ENCODE measurements at regions not wholly inside any gene's neighbourhood (a gene's known extent, or its start where the extent isn't known, plus 50 kb on each side); places are given as distances from the start of the nearest gene placed in this dataset.
A peak's percentile ranks its signal among the peaks of the same experiment; 100 is the strongest.

DNA sequence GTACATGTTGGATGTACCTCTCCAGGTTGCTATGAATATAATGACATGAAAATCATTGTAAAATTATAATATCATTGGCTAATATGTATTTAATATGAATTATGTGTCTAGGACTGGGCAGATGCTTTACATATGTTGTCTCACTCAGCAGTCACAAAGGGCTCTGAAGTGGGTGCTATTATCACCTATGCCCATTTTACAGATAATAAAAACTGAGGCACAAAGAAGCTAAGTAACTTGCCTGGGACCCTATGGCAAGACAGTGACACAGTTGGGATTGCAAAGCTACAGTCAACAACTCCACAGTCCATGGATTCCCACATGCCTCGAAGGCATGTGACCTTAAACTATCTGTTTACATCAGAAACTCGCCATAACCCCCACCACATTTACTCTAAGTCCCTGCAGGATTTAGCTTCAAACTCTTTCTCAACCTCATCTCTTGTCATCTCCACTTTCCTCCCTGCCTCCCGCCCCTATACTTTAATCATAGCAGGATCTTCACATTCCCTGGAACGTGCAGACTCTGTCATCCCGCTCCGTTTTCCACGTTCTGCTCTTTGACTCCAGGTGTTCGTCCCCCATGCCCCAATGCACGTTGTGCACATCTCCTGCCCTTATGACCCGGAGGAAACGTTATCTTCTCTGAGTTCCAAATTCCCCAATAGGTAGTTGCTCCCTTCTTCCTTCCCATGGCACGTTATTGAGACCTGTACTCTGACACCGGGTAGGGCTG, 143.0 kb upstream of the NRIP1 start:
- H3K36me3 ChIP-seq, result no peaks in the 10 kb centered on the region
- DNase-seq, result no peak
- H3K4me3 ChIP-seq, result no peak overlapping the region
- TF ChIP-seq POLR2A (IDR thresholded peaks at IDR 0.05), result no peak
- TF ChIP-seq, protein P1, sequence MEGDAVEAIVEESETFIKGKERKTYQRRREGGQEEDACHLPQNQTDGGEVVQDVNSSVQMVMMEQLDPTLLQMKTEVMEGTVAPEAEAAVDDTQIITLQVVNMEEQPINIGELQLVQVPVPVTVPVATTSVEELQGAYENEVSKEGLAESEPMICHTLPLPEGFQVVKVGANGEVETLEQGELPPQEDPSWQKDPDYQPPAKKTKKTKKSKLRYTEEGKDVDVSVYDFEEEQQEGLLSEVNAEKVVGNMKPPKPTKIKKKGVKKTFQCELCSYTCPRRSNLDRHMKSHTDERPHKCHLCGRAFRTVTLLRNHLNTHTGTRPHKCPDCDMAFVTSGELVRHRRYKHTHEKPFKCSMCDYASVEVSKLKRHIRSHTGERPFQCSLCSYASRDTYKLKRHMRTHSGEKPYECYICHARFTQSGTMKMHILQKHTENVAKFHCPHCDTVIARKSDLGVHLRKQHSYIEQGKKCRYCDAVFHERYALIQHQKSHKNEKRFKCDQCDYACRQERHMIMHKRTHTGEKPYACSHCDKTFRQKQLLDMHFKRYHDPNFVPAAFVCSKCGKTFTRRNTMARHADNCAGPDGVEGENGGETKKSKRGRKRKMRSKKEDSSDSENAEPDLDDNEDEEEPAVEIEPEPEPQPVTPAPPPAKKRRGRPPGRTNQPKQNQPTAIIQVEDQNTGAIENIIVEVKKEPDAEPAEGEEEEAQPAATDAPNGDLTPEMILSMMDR (IDR thresholded peaks at IDR 0.05), result no peak
- H3K9me3 ChIP-seq, result no peaks in the 10 kb centered on the region
- WGBS, 4 donors, result 91 to 94% (median 93%) methylated on average over 13 of the region's 13 CpGs
- intact Hi-C loops (cut with DNase I), result loop anchor here in 1 of 10 donors (10.0 kb wide), 1 partner anchor 143 kb away; the partner anchor contains the start of gene NRIP1
- H3K4me1 ChIP-seq, result peaks cover 0 to 60% (median 6%) of the 10 kb centered on the region in 12 donors
- H3K27me3 ChIP-seq, result no peaks in the 10 kb centered on the region
- ATAC-seq, result no peak
- no peak overlapping the region for H3K27ac ChIP-seq

DNA sequence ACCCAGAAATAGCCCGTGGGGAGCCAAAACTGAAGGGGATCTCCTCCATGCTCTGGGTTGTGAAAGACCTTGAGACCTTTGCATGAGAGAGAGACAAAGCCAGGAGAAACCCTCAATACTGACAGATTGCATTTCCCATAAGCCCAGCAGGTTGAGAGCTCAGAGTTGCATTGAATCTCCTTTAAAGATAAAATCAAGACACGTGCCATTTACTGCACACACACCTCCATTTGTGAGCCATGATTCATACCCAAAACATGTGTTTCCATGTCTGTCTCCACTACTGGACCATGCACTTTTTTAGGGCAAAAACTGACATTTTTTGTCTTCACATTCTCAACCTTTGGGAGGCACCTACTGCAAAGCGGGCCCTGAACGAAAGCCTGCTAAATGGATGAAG, 144.0 kb upstream of the NRIP1 start:
- DNase-seq (no peak), ATAC-seq (no peak)
- Histone ChIP-seq H3K27me3 (no peaks in the 10 kb centered on the region), H3K4me1 (peaks cover 0 to 64% (median 5%) of the 10 kb centered on the region in 12 donors), H3K9me3 (no peaks in the 10 kb centered on the region), H3K27ac (no peak overlapping the region), H3K4me3 (no peak overlapping the region), H3K36me3 (no peaks in the 10 kb centered on the region)
- TF ChIP-seq, protein P1 (IDR thresholded peaks at IDR 0.05), result no peak
- whole genome bisulfite sequencing, 4 donors, result 97% methylated on average over 4 of the region's 4 CpGs
- intact Hi-C loops (cut with DNase I), result loop anchor here in 1 of 10 donors (10.0 kb wide), 1 partner anchor 144 kb away; the partner anchor contains the start of gene NRIP1

DNA sequence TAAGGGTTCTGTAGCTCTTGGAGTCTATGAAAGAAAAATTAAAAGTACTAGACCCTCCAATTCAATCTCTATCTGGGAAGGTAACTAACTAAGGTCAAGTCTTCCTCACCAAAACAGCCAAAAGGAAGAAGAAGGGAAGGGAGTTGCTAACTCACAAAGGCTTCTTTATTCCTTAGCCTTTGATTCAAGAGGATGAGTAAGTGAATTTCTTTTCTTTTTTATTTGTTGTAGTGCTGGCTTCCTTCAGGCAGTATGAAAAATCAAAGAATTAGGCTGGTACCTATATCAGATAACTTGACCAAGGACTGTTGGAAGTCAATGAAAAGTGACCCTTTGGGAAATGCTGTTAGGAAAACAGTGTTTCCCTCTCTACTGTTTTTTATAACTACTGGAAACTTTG, 144.4 kb upstream of the NRIP1 start:
- TF ChIP-seq, protein P1 (IDR thresholded peaks at IDR 0.05), result no peak
- TF ChIP-seq POLR2A (IDR thresholded peaks at IDR 0.05), result no peak
- DNase-seq (no peak), ATAC-seq (no peak)
- intact Hi-C loops (cut with DNase I), result loop anchor here in 1 of 10 donors (10.0 kb wide), 1 partner anchor 144 kb away; the partner anchor contains the start of gene NRIP1
- Histone ChIP-seq H3K27me3 (no peaks in the 10 kb centered on the region), H3K9me3 (no peaks in the 10 kb centered on the region), H3K36me3 (no peaks in the 10 kb centered on the region), H3K27ac (no peak overlapping the region), H3K4me1 (peaks cover 0 to 65% (median 2%) of the 10 kb centered on the region in 12 donors), H3K4me3 (no peak overlapping the region)

DNA sequence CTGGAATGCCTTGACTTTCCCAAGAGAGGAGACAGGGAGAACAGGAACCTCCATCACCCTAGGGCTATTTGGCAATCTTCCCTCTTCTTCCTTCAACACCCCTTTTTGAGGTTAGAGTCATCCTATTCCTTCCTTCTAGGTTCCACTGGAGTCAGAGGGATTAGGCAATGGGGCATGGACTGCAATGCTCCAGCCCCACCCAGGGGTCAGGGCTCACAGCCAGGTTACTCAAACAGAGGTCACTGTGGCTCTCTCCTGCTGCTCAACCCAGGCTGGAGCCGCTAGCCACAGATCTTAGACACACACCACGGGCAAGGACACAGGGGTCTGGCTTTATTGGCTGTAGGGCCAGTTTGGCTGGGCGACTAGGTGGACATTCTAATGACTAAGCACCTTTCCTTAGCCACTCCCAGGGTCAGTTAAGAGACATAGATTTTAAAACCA, 145.5 kb upstream of the NRIP1 start:
- ATAC-seq (peak in 3 of 4 donors; percentile 18 to 81 (median 71)), DNase-seq (peak in 3 of 5 donors; percentile 14 to 62 (median 52))
- 81 to 86% (median 83%) methylated on average over 3 of the region's 3 CpGs for WGBS, 4 donors
- no peak for TF ChIP-seq POLR2A (IDR thresholded peaks at IDR 0.05)
- TF ChIP-seq, protein P1 (IDR thresholded peaks at IDR 0.05), result no peak
- Histone ChIP-seq H3K36me3 (no peaks in the 10 kb centered on the region), H3K4me1 (peaks cover 0 to 71% (median 0%) of the 10 kb centered on the region in 12 donors), H3K9me3 (no peaks in the 10 kb centered on the region), H3K27me3 (no peaks in the 10 kb centered on the region), H3K4me3 (no peak overlapping the region), H3K27ac (no peak overlapping the region)
- intact Hi-C loops (cut with DNase I), result no loop called here

Measured in heart left ventricle (tissue), 16 donors.